ENCODE measurements at regions not wholly inside any gene's neighbourhood (a gene's known extent, or its start where the extent isn't known, plus 50 kb on each side); places are given as distances from the start of the nearest gene placed in this dataset.

- TF ChIP-seq ZFX (IDR thresholded peaks at IDR 0.05; ENCODE audit: borderline replicate concordance) (no peak), CTCF (IDR thresholded peaks at IDR 0.05) (no peak)
- H3K27ac ChIP-seq, result no peak overlapping the region
Observed at GRCh38 chr1:55696181-55696754, 481.1 kb upstream of the USP24 start.

DNA sequence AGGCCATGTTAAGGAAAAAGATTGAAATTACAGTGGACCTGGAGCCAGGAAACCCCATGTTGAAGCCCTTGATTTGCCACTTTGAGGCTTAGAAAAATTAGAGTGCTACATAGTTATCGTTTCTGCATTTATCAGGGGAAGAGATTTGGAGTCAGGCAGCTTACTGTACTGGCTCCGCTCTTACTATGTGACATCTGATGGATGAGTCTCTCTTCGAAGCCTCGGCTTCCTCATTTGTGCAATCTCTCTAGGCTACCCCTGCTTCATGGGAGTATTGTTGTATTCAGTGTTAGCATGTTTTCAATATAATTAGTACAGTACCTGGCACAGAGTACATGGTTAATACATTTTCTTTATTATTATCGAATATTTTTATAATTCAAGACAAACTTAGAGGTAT is 480.4 kb upstream of the USP24 start:
- H3K27ac ChIP-seq, result no peak overlapping the region
- TF ChIP-seq CTCF (IDR thresholded peaks at IDR 0.05) (no peak), ZFX (IDR thresholded peaks at IDR 0.05; ENCODE audit: borderline replicate concordance) (no peak)

DNA sequence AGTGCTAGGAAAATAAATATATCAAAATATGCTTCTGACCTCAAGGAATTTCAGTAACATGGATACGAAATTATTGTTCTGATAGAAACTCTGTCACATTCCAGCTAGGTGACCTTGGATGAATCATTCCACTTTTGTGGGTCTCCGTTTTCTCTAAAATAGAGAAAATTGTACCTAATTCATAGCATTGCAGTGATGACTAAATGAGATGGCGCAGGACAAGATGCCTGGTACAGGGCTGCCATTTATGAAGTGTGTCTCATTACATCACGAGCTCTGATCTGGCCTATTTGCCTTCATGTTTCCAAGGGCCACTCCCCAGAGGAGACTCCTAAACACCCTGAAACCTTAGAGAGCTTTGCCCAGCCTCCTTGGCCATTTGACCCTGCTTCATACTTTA is 480.0 kb upstream of the USP24 start:
- TF ChIP-seq CTCF (IDR thresholded peaks at IDR 0.05), result no peak
- TF ChIP-seq ZFX (IDR thresholded peaks at IDR 0.05; ENCODE audit: borderline replicate concordance), result no peak
- H3K27ac ChIP-seq, result no peak overlapping the region

DNA sequence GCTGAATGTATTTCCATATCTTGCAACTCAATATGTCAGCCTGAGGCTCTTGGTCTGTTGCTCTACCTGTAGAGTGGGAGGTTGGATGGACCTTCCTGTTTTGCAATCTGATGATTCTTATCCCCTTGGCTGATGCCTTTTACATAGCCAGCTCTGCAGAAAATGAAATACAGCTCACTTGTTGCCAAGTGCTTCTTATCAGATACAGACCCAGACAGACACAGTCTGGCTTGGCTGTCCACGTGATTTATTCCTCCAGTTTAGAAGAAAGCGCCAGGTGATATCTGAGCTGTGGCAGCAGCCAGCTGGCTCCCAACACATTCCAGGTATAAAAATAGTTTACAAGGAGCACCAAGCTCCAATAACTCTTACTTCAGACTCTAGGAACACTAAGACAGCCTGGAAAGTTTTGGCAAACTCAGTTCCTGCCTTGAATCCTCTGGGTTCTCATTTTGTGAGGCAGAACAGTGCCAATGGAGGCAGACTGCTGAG is 479.2 kb upstream of the USP24 start:
- no peak overlapping the region for H3K27ac ChIP-seq
- TF ChIP-seq ZFX (IDR thresholded peaks at IDR 0.05; ENCODE audit: borderline replicate concordance), result no peak
- no peak for TF ChIP-seq CTCF (IDR thresholded peaks at IDR 0.05)

- TF ChIP-seq ZFX (IDR thresholded peaks at IDR 0.05; ENCODE audit: borderline replicate concordance) (no peak), CTCF (IDR thresholded peaks at IDR 0.05) (no peak)
- no peak overlapping the region for H3K27ac ChIP-seq
Observed at GRCh38 chr1:55692726-55693125, 477.6 kb upstream of the USP24 start.

DNA sequence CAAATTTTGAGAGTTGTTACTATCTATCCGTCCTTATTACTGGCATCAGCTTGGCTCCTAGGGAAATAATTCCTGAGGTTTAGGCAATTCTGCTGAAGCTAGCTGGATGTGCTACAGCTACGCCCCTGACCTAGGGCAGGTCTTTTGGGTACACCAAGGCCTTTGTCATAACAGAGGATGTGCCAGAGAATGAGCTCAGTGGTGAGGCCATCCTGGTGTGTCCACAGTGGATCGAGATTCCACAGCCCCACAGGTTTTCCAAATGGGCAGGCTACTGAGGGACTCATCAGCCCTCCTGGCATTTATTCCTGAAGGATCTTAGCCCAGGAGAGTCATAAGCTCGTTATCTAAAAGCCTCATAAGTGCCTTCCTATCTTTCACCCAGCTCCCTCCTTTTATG is 475.2 kb upstream of the USP24 start:
- no peak for TF ChIP-seq CTCF (IDR thresholded peaks at IDR 0.05)
- TF ChIP-seq ZFX (IDR thresholded peaks at IDR 0.05; ENCODE audit: borderline replicate concordance), result no peak
- no peak overlapping the region for H3K27ac ChIP-seq

GRCh38 chr1:55689800-55690199 is 474.6 kb upstream of the USP24 start:
- TF ChIP-seq CTCF (IDR thresholded peaks at IDR 0.05) (no peak), ZFX (IDR thresholded peaks at IDR 0.05; ENCODE audit: borderline replicate concordance) (no peak)
- no peak overlapping the region for H3K27ac ChIP-seq

Data from 22Rv1 (cell line).